Gastrocnemius medialis (tissue), 4 donors: ENCODE measurements at regions not wholly inside any gene's neighbourhood (a gene's known extent, or its start where the extent isn't known, plus 50 kb on each side); places are given as distances from the start of the nearest gene placed in this dataset.

Source experiments
- CTCF ChIP-seq, 5 experiments: fragments of 450-650 bp in 3 of 5; fragments of 200-600 bp in 2 of 5; sonication (generic) in 2 of 5; IDR thresholded peaks in 4 of 5; conservative IDR thresholded peaks in 1 of 5; 1 replicate in 4 of 5; 2 replicates in 1 of 5; pipeline ENCODE4 v1.5.1; 2016 to 2019; ENCODE audit warnings: antibody characterized with exemption in 5 of 5, mild to moderate bottlenecking in 3 of 5, moderate library complexity in 3 of 5
- POLR2A ChIP-seq, 2 donors: fragments of 450-650 bp; IDR thresholded peaks; one replicate each; pipeline ENCODE4 v1.6.1; 2017; ENCODE audit warnings: antibody characterized with exemption in 2 of 2, mild to moderate bottlenecking in 2 of 2, moderate library complexity in 2 of 2

- no peak for TF ChIP-seq CTCF (IDR thresholded peaks at IDR 0.05 in 4 of 5, conservative IDR thresholded peaks at IDR 0.05 in 1 of 5)
- no peak for TF ChIP-seq POLR2A (IDR thresholded peaks at IDR 0.05)
These were observed 183.7 kb upstream of the DNAJC19 start for GRCh38 chr3:181173227-181173626.
